Sigmoid colon (tissue), 4 donors: ENCODE measurements at regions not wholly inside any gene's neighbourhood (a gene's known extent, or its start where the extent isn't known, plus 50 kb on each side); places are given as distances from the start of the nearest gene placed in this dataset.

Experiments used
- CTCF ChIP-seq, 4 experiments: fragments of 450-650 bp in 3 of 4; fragments of 200-600 bp in 1 of 4; IDR thresholded peaks; one replicate each; pipeline ENCODE4 v1.5.1; 2016 to 2019; ENCODE audit warnings: antibody characterized with exemption in 4 of 4, mild to moderate bottlenecking in 3 of 4, moderate library complexity in 2 of 4
- EP300 ChIP-seq, 4 donors: sonication (generic); formaldehyde crosslinking; IDR thresholded peaks; one replicate each; pipeline ENCODE4 v1.6.1; 2017; ENCODE audit warnings: antibody characterized with exemption in 4 of 4
- POLR2A ChIP-seq, 2 donors: fragments of 450-650 bp; IDR thresholded peaks; one replicate each; pipeline ENCODE4 v1.6.1; 2016; ENCODE audit warnings: antibody characterized with exemption in 2 of 2, mild to moderate bottlenecking in 2 of 2, moderate library complexity in 2 of 2
- POLR2AphosphoS5 ChIP-seq, 4 donors: sonication (generic); formaldehyde crosslinking; IDR thresholded peaks; one replicate each; pipeline ENCODE4 v1.6.1; 2017; ENCODE audit warnings: antibody characterized with exemption in 4 of 4

- TF ChIP-seq POLR2A (IDR thresholded peaks at IDR 0.05): no peak
- TF ChIP-seq POLR2AphosphoS5 (IDR thresholded peaks at IDR 0.05): no peak
- no peak for TF ChIP-seq CTCF (IDR thresholded peaks at IDR 0.05)
- TF ChIP-seq EP300 (IDR thresholded peaks at IDR 0.05): no peak
These were observed 471.1 kb downstream of the DMAC1 start for GRCh38 chr9:7328453-7328852.
